Hepatocyte (in vitro differentiated cells): ENCODE measurements at regions not wholly inside any gene's neighbourhood (a gene's known extent, or its start where the extent isn't known, plus 50 kb on each side); places are given as distances from the start of the nearest gene placed in this dataset.

Experiments
- DNase-seq: peaks from one replicate; pipeline ENCODE4 v3.0.0-alpha.2; 2016; ENCODE audit warnings: low spot score
- H2AFZ ChIP-seq: fragments of 200-600 bp; sonication (generic); 2 replicates; pipeline ENCODE4 v1.6.0; 2016; ENCODE audit warnings: antibody characterized with exemption, mild to moderate bottlenecking
- H3K27ac ChIP-seq: fragments of 200-600 bp; sonication (generic); 2 replicates; pipeline ENCODE4 v1.5.1; 2016; ENCODE audit warnings: mild to moderate bottlenecking
- H3K27me3 ChIP-seq: fragments of 200-600 bp; sonication (generic); 2 replicates; pipeline ENCODE4 v1.6.1; 2016
- H3K36me3 ChIP-seq: fragments of 200-600 bp; sonication (generic); replicated peaks from 2 replicates; pipeline ENCODE4 v1.5.1; 2016; ENCODE audit warnings: low read depth; ENCODE audit not compliant: insufficient read depth
- H3K4me1 ChIP-seq: fragments of 200-600 bp; sonication (generic); 2 replicates; pipeline ENCODE4 v1.5.1; 2016; ENCODE audit warnings: mild to moderate bottlenecking, moderate library complexity; ENCODE audit not compliant: insufficient read depth
- H3K4me2 ChIP-seq: fragments of 200-600 bp; sonication (generic); 2 replicates; pipeline ENCODE4 v1.6.0; 2016
- H3K4me3 ChIP-seq: fragments of 200-600 bp; sonication (generic); 2 replicates; pipeline ENCODE4 v1.5.1; 2016; ENCODE audit warnings: mild to moderate bottlenecking
- H3K79me2 ChIP-seq: fragments of 200-600 bp; sonication (generic); 2 replicates; pipeline ENCODE4 v1.6.0; 2017; ENCODE audit warnings: mild to moderate bottlenecking
- H3K9me2 ChIP-seq: fragments of 200-600 bp; sonication (generic); replicated peaks from 2 replicates; pipeline ENCODE4 v1.6.0; 2017; ENCODE audit warnings: mild to moderate bottlenecking; ENCODE audit not compliant: insufficient read depth
- H3K9me3 ChIP-seq: fragments of 200-600 bp; sonication (generic); 2 replicates; pipeline ENCODE4 v1.5.1; 2016; ENCODE audit warnings: low read depth, mild to moderate bottlenecking
- H4K20me1 ChIP-seq: fragments of 200-600 bp; sonication (generic); 2 replicates; pipeline ENCODE4 v1.6.0; 2016; ENCODE audit warnings: mild to moderate bottlenecking; ENCODE audit not compliant: insufficient read depth, poor library complexity, severe bottlenecking
- EZH2 ChIP-seq: fragments of 200-600 bp; sonication (generic); IDR thresholded peaks from 2 replicates; pipeline ENCODE4 v1.6.1; 2016; ENCODE audit warnings: antibody characterized with exemption, mild to moderate bottlenecking, borderline replicate concordance
- EZH2phosphoT487 ChIP-seq: fragments of 200-600 bp; sonication (generic); IDR thresholded peaks from one replicate; pipeline ENCODE4 v1.6.1; 2018; ENCODE audit warnings: antibody characterized with exemption, mild to moderate bottlenecking, low read depth, moderate library complexity; ENCODE audit not compliant: unreplicated experiment, severe bottlenecking
- WGBS: methylation state at CpG from one replicate; pipeline ENCODE4 v1.1.6; 2016; ENCODE audit warnings: low lambda C conversion rate; ENCODE audit errors: missing lambda C conversion rate; 5-methylcytosine and 5-hydroxymethylcytosine counted together
- TF ChIP-seq, protein P1 (sequence below): fragments of 200-600 bp; sonication (generic); IDR thresholded peaks from 2 replicates; pipeline ENCODE4 v1.5.1; 2016; ENCODE audit warnings: antibody characterized with exemption, mild to moderate bottlenecking; ENCODE audit not compliant: poor library complexity

DNA sequence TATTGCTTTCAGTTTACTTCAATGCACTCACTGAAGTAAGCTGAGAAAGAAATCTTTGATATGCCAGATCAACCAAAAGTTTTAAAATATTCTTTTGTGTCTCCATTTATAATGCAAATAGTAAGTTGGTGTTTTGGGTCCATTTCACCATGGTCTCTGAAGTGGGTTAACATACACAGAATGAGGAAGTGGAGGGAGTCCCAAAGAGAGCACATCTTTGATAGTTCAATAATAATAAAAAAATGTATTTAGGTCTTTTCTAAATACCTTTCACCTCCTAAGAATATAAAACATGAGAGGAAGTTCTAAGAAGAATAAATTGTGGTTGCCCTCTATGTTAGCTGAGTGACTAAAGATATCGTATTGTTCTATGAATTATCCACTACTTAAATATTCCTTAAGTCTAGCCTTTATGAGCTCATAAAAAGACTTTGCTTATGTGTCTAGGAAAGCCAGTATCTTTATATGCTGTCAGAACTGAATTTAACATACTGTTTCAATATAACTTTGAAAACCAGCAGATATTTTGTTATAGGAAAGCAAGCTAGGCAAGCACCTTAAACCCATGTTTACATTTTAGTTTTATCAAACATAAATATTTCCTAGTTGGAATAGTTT is 148.7 kb upstream of the ZEB2 start:
- Histone ChIP-seq H3K4me3 (no peak overlapping the region), H3K79me2 (no peaks in the 10 kb centered on the region), H4K20me1 (no peaks in the 10 kb centered on the region), H3K36me3 (no peaks in the 10 kb centered on the region), H3K9me2 (no peaks in the 10 kb centered on the region), H3K27ac (no peak overlapping the region), H3K9me3 (no peaks in the 10 kb centered on the region), H2AFZ (no peak overlapping the region), H3K4me1 (peaks cover 3% of the 10 kb centered on the region), H3K27me3 (no peaks in the 10 kb centered on the region), H3K4me2 (no peak overlapping the region)
- DNase-seq: no peak
- TF ChIP-seq, protein P1, sequence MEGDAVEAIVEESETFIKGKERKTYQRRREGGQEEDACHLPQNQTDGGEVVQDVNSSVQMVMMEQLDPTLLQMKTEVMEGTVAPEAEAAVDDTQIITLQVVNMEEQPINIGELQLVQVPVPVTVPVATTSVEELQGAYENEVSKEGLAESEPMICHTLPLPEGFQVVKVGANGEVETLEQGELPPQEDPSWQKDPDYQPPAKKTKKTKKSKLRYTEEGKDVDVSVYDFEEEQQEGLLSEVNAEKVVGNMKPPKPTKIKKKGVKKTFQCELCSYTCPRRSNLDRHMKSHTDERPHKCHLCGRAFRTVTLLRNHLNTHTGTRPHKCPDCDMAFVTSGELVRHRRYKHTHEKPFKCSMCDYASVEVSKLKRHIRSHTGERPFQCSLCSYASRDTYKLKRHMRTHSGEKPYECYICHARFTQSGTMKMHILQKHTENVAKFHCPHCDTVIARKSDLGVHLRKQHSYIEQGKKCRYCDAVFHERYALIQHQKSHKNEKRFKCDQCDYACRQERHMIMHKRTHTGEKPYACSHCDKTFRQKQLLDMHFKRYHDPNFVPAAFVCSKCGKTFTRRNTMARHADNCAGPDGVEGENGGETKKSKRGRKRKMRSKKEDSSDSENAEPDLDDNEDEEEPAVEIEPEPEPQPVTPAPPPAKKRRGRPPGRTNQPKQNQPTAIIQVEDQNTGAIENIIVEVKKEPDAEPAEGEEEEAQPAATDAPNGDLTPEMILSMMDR: no peak
- TF ChIP-seq EZH2phosphoT487: peak; percentile 83
- WGBS: 56% methylated on average over 1 of the region's 1 CpG

DNA sequence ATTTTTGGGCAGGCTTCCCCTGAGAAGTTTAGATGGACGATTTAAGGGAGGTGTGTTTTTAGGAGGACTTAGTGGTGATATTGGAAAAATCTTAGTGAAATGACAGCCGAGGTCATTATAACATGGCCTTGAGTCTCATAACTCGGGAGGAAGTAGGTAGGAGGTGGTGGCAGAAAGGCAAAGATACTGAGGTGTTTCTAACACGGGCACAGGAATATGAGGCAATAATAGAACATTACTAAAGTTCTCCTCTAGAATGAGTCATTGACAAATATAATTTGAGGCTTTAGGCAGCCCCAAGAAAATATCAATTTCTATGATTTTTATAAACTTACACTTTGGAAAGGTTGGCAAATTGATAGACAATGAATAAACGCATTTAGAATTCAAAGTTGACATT is 146.1 kb upstream of the ZEB2 start:
- no peak overlapping the region for H3K27ac ChIP-seq
- no peaks in the 10 kb centered on the region for H3K9me2 ChIP-seq
- no peaks in the 10 kb centered on the region for H4K20me1 ChIP-seq
- no peak overlapping the region for H3K4me3 ChIP-seq
- H3K9me3 ChIP-seq: no peaks in the 10 kb centered on the region
- TF ChIP-seq EZH2phosphoT487 (no peak), EZH2 (no peak)
- TF ChIP-seq, protein P1: no peak
- 78% methylated on average over 5 of the region's 5 CpGs for WGBS
- H2AFZ ChIP-seq: no peak overlapping the region
- H3K4me1 ChIP-seq: peaks cover 4% of the 10 kb centered on the region
- DNase-seq: no peak
- no peaks in the 10 kb centered on the region for H3K27me3 ChIP-seq
- H3K79me2 ChIP-seq: no peaks in the 10 kb centered on the region
- H3K36me3 ChIP-seq: no peaks in the 10 kb centered on the region
- H3K4me2 ChIP-seq: no peak overlapping the region

DNA sequence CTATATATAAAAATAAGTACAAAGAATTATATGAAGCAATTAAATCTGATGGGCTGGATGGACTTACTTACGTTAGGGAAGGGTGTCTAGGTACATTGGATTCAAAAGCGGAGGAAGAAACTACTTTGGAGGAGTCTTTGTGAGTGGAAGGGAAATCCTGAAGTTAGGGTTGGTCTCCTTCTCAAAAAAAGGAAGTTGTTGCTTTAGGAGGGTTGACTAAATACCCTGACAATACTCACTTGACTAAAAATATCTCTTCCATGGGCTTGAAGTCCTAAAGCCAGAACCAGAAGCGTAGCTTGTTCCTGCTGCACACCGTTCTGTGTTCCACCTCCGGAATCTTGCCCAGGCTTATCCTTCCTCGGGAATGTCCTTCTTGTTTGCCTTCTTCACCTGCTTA is 143.3 kb upstream of the ZEB2 start:
- H3K4me2 ChIP-seq: no peak overlapping the region
- WGBS: 98% methylated on average over 6 of the region's 6 CpGs

More for the DNA sequence above, 143.3 kb upstream of the ZEB2 start:
- DNase-seq: no peak
- Histone ChIP-seq H3K9me2 (no peaks in the 10 kb centered on the region), H3K4me3 (no peak overlapping the region), H4K20me1 (no peaks in the 10 kb centered on the region), H3K36me3 (no peaks in the 10 kb centered on the region), H2AFZ (no peak overlapping the region), H3K9me3 (no peaks in the 10 kb centered on the region), H3K4me1 (peaks cover 4% of the 10 kb centered on the region), H3K27me3 (no peaks in the 10 kb centered on the region), H3K79me2 (no peaks in the 10 kb centered on the region), H3K27ac (no peak overlapping the region)
- TF ChIP-seq EZH2 (no peak), EZH2phosphoT487 (no peak)
- TF ChIP-seq, protein P1: no peak
